Activated T-cell treated with anti-CD3 and anti-CD28 coated beads for 4 hours (primary cell): ENCODE measurements at regions not wholly inside any gene's neighbourhood (a gene's known extent, or its start where the extent isn't known, plus 50 kb on each side); places are given as distances from the start of the nearest gene placed in this dataset.

Experiments used
- DNase-seq: peaks from one replicate; pipeline ENCODE4 v3.0.0-alpha.2; 2020

DNA sequence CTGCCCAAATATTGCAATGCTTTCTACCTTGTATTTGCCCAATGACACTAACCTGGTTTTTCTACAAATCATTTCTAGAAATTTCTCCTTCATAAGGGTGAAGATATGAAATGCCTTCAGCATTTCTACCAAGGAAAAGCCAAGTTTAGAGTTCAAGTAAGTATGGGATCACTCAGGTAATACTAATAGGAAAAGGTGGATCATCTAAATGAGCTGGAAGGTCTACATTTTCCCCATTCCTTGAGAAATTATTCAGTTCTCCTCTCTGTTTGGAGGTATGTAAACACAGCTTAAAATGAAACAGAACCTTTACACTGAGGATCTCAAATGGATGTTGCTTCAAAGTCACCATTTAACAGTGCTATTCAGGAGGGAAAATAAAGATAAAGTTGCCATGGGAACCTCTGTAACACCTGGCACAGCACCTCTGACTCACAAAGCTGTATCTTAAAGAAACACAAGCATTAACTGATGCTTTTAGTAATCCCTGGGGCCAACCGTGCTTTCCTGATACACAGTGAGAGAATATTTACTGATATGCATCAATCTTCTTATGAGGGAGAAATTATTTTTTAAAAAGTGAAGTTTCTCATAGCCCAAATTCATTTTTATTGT is 161.3 kb downstream of the DRD1 start:
- DNase-seq, result no peak

DNA sequence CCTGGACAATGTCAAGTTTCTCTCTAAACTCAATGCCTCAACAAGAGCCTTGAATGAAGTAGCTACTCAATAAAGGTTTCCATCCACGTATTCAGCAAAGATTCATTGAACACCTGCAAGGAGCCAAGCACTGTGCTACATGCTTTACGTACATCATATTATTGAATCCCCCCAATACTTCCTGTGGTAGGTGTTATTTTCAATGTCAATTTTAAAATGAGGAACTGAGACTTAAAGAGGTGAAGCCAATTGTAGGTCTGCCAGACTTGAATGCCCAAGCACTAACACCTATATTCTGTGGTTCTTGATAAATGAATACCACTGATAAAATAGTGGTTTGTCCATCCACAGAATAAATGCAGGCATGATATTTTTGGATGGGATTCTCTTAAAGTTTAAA is 162.3 kb downstream of the DRD1 start:
- DNase-seq, result no peak

DNA sequence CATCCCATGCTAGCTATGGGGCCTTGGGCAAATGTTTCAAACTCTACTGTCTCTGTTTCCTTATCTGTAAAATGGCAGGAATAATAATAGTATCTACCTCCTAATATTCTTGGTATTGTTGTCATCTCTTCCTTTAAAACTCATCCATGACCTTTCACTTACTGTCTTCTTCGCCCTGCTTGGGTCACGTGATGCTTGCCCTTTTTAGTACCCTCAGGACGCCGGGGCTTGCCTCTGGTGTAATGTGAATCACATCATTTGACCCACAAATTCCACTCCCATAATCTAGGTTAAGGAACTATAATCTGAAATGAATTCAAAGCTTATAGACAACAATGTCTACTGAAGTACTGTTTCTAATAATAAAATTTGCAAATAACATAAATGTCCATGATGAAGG is 162.7 kb downstream of the DRD1 start:
- no peak for DNase-seq

GRCh38 chr5:175279506-175279905 is 164.5 kb downstream of the DRD1 start:
- no peak for DNase-seq

DNA sequence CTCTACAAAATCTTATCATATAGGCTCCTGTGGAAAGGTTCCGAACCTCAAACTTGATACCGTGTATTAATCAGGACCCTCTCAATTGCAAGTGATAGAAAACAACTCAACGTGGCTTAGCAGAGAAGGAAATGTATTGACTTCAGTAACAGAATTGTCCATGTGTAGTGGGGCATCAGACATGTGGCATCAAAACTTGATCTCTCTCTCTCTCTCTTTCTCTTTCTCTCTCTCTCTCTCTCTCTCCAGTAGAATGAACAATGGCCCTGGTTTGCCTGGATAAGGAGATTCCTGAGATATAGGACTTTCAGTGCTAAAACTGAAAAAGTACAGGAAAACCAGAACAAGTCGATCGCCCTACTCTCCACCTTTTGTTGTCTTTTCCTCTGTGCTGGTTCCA is 168.2 kb downstream of the DRD1 start:
- no peak for DNase-seq

GRCh38 chr5:175275097-175275496 is 168.9 kb downstream of the DRD1 start:
- DNase-seq, result no peak

- no peak for DNase-seq
These were observed 169.8 kb downstream of the DRD1 start for GRCh38 chr5:175274171-175274570.

DNA sequence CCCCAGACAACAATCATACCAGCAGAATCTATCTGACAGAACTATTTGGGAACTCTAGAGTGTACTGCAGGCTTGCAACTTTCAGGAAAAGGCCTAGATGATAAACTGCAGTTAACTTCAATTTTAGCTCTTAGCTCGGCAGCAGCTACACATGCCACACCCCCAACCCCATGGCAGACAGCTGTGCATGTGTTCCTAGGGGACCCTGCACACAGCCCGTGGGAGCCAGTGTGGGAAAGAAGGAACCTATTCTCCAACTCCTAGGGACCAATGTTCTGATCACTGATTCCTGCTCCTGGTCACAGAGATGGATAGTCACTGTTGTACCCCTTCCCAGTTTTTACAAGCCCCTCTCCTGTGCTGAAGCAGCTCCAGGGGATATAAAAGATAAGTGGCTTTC is 179.6 kb downstream of the DRD1 start:
- DNase-seq, result no peak

- DNase-seq, result no peak
These were observed 180.2 kb downstream of the DRD1 start for GRCh38 chr5:175263776-175264175.

GRCh38 chr5:175261526-175261925 is 182.5 kb downstream of the DRD1 start:
- DNase-seq, result no peak

DNA sequence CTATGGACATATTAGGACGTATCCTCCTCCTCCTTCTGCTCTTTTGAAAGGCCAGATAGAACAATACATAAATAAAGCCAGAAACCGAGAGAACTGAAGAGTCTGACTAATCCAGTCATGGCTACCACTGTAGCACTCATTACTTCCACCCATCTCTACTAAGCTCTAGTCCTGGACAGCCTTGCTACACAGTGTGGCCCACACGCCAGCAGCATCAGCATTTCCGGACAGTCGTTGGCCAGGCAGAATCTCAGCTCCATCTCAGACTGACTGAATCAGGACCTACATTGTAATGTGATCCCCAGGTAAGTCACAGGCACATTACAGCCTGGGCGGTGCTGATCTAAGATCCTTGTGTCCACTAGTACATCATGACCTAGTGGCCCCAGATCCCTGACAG is 182.9 kb downstream of the DRD1 start:
- no peak for DNase-seq

DNA sequence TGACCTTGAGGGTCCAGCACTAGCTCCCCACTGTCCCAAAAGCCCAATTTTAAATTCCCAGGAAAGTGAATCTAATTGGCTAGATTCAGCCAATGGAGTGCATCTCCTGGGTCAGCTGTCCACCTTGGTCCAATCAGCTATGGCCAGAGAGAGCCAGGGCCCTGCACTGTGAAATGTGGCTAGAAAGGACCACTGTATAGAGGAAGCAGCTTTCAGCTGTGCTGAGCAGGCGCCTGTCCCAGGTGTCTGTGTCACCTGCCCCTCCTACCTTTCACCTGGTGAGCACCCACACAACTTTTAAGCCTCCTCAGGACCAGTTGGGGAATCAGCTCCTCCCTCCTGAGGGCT is 186.2 kb downstream of the DRD1 start:
- DNase-seq, result no peak

DNA sequence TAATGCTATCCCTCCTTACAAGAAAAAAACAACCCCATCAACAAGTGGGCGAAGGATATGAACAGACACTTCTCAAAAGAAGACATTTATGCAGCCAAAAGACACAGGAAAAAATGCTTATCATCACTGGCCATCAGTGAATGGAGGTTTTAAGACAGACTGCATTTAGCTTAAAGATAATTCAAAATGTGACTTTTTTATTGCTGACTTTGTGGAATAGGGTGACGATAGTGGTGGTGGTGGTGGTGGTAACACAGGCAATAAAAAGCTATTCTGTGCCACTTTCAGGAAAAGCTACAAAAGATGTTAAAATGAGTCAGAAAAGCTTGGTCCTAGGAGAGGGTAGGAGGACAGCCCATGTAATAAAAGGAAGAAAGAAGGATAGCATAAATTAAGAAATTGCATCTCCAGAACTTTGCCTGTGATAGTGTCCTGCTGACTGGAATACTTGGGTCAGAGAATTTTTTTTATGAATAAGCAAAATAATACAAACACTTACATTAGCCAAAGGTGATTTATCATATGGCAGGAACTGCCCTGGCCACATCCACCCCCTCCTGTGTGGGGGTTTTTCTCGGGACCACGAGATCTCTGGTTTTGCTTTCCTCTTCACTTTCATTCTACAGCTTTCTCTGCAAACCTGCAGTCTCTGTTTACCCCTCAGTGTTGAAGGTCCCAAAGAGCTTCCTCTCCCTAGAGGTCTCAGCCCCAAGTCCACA is 186.7 kb downstream of the DRD1 start:
- no peak for DNase-seq

GRCh38 chr5:175254155-175254554 is 189.8 kb downstream of the DRD1 start:
- no peak for DNase-seq

DNA sequence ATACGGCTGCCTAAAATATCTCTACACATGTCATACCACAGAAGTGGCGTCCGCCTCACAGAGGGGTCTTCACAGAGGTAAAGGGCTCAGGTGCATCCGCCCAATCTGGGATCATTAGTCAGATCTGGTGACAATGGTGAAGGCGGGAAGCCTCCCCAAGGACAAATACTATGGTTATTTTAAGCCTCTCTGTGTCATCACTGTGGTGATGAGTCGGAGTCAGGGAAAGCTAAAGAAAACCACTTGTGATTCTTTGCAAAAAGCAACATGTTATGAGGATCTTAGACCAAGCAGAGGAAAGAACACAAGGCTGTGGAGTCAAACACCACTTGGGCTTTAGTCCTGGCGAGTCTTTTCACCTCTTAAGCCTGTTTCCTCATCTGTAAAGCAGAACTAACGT is 190.4 kb downstream of the DRD1 start:
- DNase-seq, result no peak

- no peak for DNase-seq
These were observed 191.7 kb downstream of the DRD1 start for GRCh38 chr5:175252234-175252805.

DNA sequence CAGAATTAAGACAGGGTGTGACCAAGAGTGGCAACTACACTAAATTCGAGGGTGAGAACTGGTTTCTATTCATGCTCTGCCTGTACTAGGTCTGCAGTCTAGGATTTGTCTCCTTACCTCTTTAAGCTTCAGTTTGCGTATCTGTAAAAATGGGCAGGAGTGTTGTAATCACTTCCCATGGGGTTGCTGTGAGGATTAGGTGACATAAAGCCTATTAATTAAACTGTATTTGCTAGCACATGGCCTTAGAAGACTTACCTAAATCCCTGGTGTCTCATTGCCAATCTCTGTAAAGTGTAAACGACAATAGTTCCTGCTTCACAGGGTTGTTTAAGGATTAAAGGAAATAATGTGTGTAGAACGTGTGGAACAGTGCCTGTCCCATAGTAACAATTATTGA is 193.6 kb downstream of the DRD1 start:
- no peak for DNase-seq

GRCh38 chr5:175248416-175248905 is 195.5 kb downstream of the DRD1 start:
- no peak for DNase-seq

GRCh38 chr5:175246889-175247520 is 197.0 kb downstream of the DRD1 start:
- DNase-seq, result no peak

DNA sequence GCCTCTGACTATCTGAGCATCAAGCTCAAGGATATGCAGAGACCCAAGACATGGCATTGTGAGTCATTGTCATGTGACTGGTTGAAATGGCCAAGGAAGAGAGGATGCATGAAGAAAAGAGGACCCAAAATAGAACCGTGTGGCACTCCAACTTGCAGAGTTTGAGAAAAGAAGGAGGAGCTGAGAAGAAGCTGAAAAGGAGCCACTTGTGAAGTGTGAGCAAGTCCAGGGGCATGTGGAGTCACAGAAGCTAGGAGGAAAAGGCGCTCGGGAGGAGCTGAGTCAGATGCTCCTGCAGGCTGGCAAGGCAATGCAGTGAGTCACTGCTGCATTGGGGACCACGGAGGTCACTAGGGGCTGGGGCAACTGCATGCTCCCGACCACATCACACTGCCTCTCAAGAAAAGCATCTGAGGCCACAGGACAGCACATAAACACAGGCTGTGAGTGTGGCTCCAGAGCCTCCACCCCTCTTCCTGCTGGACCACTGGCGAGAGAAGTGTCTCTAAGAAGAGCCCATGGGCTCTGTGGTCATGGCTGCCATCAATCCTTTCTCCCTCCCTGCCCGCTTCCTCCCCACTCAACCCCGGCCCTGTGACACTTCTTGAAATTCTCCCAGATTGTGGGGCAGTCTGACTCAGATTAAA is 197.6 kb downstream of the DRD1 start:
- no peak for DNase-seq

DNA sequence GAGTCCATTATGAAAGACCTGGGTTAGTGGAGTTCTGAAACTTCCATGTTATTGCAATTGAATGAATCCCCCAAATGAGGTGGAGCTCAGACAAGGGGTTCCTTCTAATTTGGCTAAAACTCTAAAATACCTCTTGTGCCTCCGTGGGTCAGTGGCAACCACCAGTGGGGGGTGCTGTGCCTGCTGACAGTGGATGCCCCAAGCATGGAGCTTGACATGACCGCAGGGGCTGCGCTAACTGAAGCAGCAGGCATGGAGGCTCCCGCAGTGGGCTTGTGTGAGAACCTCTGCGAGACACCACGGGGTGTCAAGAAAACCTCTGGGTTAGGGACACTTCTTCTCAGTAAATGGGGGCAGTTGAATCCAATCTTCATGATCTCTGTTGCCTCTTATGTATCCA is 200.5 kb downstream of the DRD1 start:
- DNase-seq, result no peak

DNA sequence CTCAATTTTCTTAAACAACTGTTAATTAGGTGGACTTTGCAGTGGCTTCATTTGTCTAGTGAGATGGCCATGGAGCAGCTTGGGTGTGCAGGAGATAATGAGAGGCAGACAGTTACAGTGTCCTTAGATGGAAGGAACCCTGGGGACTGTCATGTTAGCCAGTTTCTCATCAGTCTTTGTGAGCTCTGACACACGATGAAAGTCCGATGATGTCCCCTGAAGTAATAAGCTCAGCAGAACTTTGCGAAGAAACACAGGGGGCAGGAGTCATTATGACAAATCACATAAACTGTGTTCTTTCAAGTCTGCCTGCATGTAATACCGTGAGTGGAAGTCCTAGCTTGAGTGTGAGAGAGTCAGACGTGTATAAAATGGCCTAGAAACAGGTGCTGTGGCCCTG is 201.8 kb downstream of the DRD1 start:
- no peak for DNase-seq

DNA sequence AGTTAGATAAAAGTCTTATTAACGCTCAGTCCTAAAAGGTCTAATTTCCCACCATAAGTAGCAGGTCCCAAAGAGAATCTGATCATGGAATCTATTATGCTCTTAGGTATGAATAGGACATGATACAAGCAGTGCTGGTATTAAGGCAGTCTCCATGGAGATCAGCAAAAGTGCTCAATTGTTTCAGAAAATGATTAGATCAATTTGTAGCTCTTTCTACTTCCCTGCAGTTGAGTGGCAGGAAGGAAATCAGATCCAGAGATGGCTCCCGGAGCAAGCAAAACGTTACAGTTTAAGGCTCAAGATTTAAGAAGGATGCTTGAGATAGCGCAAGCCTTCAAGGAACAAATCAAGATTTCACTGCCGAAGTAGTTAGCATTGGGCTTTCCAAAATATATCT is 205.7 kb downstream of the DRD1 start:
- no peak for DNase-seq

- DNase-seq, result no peak
These were observed 207.8 kb downstream of the DRD1 start for GRCh38 chr5:175236176-175236575.
